ENCODE measurements at regions not wholly inside any gene's neighbourhood (a gene's known extent, or its start where the extent isn't known, plus 50 kb on each side); places are given as distances from the start of the nearest gene placed in this dataset.

DNA sequence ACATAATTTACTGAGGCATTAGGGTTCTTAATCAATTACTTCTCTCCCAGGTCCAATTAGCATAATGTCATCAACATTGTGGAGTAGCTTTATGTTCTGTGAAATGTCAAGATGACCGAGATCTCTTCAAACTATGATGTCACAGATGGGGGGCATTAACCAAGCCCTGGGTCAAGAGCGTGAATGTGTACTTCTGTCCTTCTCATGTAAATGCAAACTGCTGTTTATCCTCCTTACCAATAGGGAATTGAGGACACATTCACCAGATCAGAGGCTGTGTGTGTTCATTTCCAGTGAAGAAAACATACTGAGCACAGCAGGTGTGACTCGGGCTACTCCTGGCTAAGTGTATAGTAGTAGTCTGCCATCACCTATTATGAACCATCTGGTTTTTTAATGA is 177.9 kb downstream of the MINAR1 start:
- H4K20me1 ChIP-seq (replicated peaks; ENCODE audit: control insufficient read depth, extremely low read depth, insufficient read depth, low read length), result no peaks in the 10 kb centered on the region
- BruUV-seq (replicated peaks), result no TSS peak
- intact Hi-C loops (cut with micrococcal nuclease), result no loop called here
- no peak overlapping the region for H3K4me3 ChIP-seq (replicated peaks in 1 of 3; ENCODE audit: insufficient read depth in 1 of 3, low read depth in 1 of 3, low read length in 3 of 3)
- no peaks in the 10 kb centered on the region for H3K79me2 ChIP-seq (ENCODE audit: control insufficient read depth, insufficient read depth, low read length)
- FAIRE-seq (no peak), DNase-seq (ENCODE audit: low read depth, low spot score) (no peak)
- ChIA-PET POLR2A (no interaction called here), CTCF (interaction anchor here (1.0 kb wide), 1 partner anchor 14 kb away, joined by 4 read pairs; no protein-coding TSS in a partner anchor)
- TF ChIP-seq FOS (IDR thresholded peaks at IDR 0.05; ENCODE audit: borderline replicate concordance, insufficient read depth, low read length) (no peak), JUN (IDR thresholded peaks at IDR 0.05; ENCODE audit: borderline replicate concordance, insufficient read depth, insufficient read length, low read depth) (no peak), GATA2 (IDR thresholded peaks at IDR 0.05; ENCODE audit: insufficient read depth, insufficient read length, low read depth, low read length) (no peak), MYC (IDR thresholded peaks at IDR 0.05; ENCODE audit: low read depth, low read length) (no peak), MAX (IDR thresholded peaks at IDR 0.05; ENCODE audit: insufficient read depth, insufficient read length) (no peak), EZH2 (IDR thresholded peaks at IDR 0.05; ENCODE audit: borderline replicate concordance, low read depth, low read length, severe bottlenecking) (no peak), POLR2AphosphoS5 (IDR thresholded peaks at IDR 0.05; ENCODE audit: insufficient read depth, low read depth, low read length) (no peak), POLR2A (IDR thresholded peaks at IDR 0.05; ENCODE audit: low read depth, low read length) (no peak)
- TF ChIP-seq, protein P1, sequence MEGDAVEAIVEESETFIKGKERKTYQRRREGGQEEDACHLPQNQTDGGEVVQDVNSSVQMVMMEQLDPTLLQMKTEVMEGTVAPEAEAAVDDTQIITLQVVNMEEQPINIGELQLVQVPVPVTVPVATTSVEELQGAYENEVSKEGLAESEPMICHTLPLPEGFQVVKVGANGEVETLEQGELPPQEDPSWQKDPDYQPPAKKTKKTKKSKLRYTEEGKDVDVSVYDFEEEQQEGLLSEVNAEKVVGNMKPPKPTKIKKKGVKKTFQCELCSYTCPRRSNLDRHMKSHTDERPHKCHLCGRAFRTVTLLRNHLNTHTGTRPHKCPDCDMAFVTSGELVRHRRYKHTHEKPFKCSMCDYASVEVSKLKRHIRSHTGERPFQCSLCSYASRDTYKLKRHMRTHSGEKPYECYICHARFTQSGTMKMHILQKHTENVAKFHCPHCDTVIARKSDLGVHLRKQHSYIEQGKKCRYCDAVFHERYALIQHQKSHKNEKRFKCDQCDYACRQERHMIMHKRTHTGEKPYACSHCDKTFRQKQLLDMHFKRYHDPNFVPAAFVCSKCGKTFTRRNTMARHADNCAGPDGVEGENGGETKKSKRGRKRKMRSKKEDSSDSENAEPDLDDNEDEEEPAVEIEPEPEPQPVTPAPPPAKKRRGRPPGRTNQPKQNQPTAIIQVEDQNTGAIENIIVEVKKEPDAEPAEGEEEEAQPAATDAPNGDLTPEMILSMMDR (IDR thresholded peaks at IDR 0.05; ENCODE audit: extremely low read depth in 1 of 2, insufficient read depth in 1 of 2, low read depth in 1 of 2, low read length in 2 of 2), result no peak
- no peak overlapping the region for H3K27ac ChIP-seq (ENCODE audit: insufficient read depth, low read depth, low read length)
- H3K4me2 ChIP-seq (ENCODE audit: insufficient read depth, low read length), result no peak overlapping the region
- H3K9me1 ChIP-seq (replicated peaks; ENCODE audit: control insufficient read depth, extremely low read depth, insufficient read depth, low read length), result no peaks in the 10 kb centered on the region
- H3K27me3 ChIP-seq (ENCODE audit: control insufficient read depth in 2 of 2, insufficient read depth in 2 of 2, low read length in 2 of 2), result no peaks in the 10 kb centered on the region
- H2AFZ ChIP-seq (ENCODE audit: low read depth, low read length), result no peak overlapping the region
- no peaks in the 10 kb centered on the region for H3K36me3 ChIP-seq (ENCODE audit: control insufficient read depth in 2 of 2, extremely low read depth in 1 of 2, insufficient read depth in 2 of 2, low read length in 2 of 2)
- dilution Hi-C loops (cut with MboI; ENCODE audit: extremely low pct_ligation_motif_present, low sequenced_read_pairs), result no loop called here
- H3K9ac ChIP-seq (replicated peaks; ENCODE audit: extremely low read depth, insufficient read depth, low read length), result no peak overlapping the region
- H3K4me1 ChIP-seq (ENCODE audit: control insufficient read depth, extremely low read depth, insufficient read depth, low read length), result no peaks in the 10 kb centered on the region
- H3K9me3 ChIP-seq (replicated peaks; ENCODE audit: control insufficient read depth, insufficient read depth, low read length), result no peaks in the 10 kb centered on the region

All from endothelial cell of umbilical vein (primary cell).